ENCODE measurements at regions not wholly inside any gene's neighbourhood (a gene's known extent, or its start where the extent isn't known, plus 50 kb on each side); places are given as distances from the start of the nearest gene placed in this dataset.

DNA sequence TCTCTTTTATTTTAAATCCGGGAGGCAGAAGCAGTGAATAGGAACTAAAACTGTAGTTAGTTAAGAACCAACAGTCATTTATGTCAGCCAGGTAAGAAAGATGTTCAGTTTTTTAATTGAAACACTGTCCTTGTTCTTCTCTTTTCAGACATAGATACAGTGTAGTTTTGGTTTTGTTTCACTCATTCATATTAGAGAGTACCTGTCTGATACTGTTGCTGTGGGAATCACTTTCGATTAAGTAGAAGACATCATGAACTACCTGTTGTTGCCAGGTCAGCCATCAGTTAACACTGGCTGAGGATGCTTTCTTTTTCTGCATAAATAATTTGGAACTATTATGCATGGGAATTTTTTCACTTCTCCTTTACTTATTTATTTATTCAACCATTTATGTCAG, 700.4 kb downstream of the OTOL1 start:
- Mint-ChIP-seq H3K4me3 (no peak overlapping the region), H3K27ac (no peak overlapping the region), H3K36me3 (ENCODE audit: low read depth) (no peaks in the 10 kb centered on the region), H3K4me1 (ENCODE audit: low read depth) (no peaks in the 10 kb centered on the region), H3K9me3 (no peaks in the 10 kb centered on the region), H3K27me3 (ENCODE audit: insufficient read depth) (no peaks in the 10 kb centered on the region)
- intact Hi-C loops (cut with micrococcal nuclease): no loop called here
- no peak for DNase-seq (ENCODE audit: low spot score)

DNA sequence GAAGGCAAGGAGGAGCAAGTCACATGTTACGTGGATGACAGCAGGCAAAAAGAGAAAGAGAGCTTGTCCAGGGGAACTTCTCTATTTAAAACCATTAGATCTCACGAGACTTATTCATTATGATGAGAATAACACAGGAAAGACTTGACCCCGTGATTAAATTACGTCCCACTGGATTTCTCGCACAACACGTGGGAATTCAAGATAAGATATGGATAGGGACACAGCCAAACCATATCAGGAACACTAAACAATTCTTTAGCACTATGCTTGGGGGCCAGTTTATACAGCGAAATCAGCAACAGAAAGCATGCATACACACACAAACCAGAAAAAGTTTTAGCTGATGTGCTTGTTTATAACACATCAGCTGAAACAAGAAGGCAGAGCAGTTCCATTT, 704.2 kb downstream of the OTOL1 start:
- Mint-ChIP-seq H3K4me3 (no peak overlapping the region), H3K27me3 (ENCODE audit: insufficient read depth) (no peaks in the 10 kb centered on the region), H3K4me1 (ENCODE audit: low read depth) (no peaks in the 10 kb centered on the region), H3K9me3 (no peaks in the 10 kb centered on the region), H3K27ac (no peak overlapping the region), H3K36me3 (ENCODE audit: low read depth) (no peaks in the 10 kb centered on the region)
- intact Hi-C loops (cut with micrococcal nuclease): no loop called here
- DNase-seq (ENCODE audit: low spot score): no peak

DNA sequence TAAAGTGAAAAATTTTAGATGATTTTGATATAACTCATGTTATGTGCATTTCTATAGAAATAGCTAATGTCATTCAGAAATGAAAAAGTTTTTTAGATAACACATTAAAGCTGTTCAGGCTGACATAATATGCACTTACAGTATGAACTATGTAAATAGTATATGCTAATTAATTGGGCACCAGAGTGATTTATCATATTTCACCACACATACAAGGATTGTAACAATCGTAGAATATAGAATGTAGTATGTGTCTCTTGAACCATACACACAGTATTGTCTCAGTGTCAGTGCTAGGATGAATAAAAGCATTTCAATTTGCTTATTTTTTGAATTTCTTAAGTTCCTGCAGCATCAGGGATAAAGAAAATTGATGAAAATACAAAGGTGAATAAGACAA, 710.0 kb downstream of the OTOL1 start:
- H3K36me3 Mint-ChIP-seq (ENCODE audit: low read depth): no peaks in the 10 kb centered on the region
- no peaks in the 10 kb centered on the region for H3K9me3 Mint-ChIP-seq
- no peak for DNase-seq (ENCODE audit: low spot score)
- intact Hi-C loops (cut with micrococcal nuclease): no loop called here
- no peak overlapping the region for H3K4me3 Mint-ChIP-seq
- no peaks in the 10 kb centered on the region for H3K27me3 Mint-ChIP-seq (ENCODE audit: insufficient read depth)
- no peaks in the 10 kb centered on the region for H3K4me1 Mint-ChIP-seq (ENCODE audit: low read depth)
- no peak overlapping the region for H3K27ac Mint-ChIP-seq

DNA sequence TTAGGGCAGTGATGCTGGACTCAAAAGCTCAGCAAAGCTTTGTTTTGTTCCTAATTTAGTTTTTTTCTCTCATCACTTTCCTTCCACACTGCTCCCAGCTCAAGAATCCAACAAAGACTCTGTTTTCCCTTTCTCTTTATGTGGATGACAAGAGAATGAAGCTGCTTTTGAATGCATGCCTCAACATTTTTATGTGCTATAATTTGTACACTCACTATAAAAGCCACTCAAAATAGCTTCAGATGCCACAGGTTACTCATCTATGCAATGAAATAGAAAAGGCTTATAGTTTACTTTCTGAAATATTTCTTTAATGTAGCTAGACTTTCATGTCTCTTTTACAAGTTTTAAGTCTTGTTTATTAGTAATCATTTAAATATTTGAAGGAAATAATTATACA, 714.9 kb downstream of the OTOL1 start:
- H3K9me3 Mint-ChIP-seq: no peaks in the 10 kb centered on the region
- H3K4me3 Mint-ChIP-seq: no peak overlapping the region
- no peaks in the 10 kb centered on the region for H3K27me3 Mint-ChIP-seq (ENCODE audit: insufficient read depth)
- intact Hi-C loops (cut with micrococcal nuclease): no loop called here
- H3K36me3 Mint-ChIP-seq (ENCODE audit: low read depth): no peaks in the 10 kb centered on the region
- no peak for DNase-seq (ENCODE audit: low spot score)
- no peaks in the 10 kb centered on the region for H3K4me1 Mint-ChIP-seq (ENCODE audit: low read depth)
- no peak overlapping the region for H3K27ac Mint-ChIP-seq

DNA sequence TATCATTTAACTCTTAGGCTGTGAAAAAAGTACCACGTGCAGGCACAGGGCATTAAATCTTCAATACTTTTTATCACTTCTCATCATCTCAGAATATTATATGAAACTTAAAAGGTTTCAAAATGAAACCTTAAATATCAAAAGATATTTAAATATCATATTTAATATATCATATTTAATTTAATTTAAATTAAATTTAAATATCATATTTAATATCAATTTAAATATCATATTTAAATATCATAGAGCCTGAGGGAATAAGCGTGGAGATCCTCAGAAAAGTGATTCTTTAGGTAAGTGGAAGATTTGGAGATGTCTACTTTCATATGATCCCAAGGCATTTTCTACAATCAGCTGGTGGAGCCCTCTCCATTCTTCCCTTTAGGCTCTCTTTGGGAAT, 716.6 kb downstream of the OTOL1 start:
- H3K36me3 Mint-ChIP-seq (ENCODE audit: low read depth): no peaks in the 10 kb centered on the region
- no peaks in the 10 kb centered on the region for H3K9me3 Mint-ChIP-seq
- intact Hi-C loops (cut with micrococcal nuclease): no loop called here
- no peak overlapping the region for H3K27ac Mint-ChIP-seq
- H3K4me3 Mint-ChIP-seq: no peak overlapping the region
- H3K4me1 Mint-ChIP-seq (ENCODE audit: low read depth): no peaks in the 10 kb centered on the region
- H3K27me3 Mint-ChIP-seq (ENCODE audit: insufficient read depth): no peaks in the 10 kb centered on the region
- no peak for DNase-seq (ENCODE audit: low spot score)

DNA sequence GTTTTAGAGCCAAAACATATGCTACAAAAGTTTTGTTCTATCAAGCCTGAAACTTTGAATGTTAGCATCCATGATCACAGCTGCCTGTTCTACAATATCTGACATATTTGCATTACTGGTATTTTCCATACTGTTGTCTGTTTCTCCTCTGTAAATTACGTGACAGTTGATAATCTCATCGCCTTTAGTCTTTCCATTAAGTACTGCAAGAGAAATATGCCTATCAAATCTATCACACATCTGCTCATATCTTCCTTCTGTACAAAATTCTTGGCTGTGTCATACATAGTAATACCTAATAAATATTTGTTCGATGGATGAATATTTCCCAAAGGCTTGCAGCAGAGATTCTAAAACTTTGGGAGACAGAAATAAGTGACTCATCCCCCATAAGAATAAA, 717.3 kb downstream of the OTOL1 start:
- no peak overlapping the region for H3K27ac Mint-ChIP-seq
- no peak overlapping the region for H3K4me3 Mint-ChIP-seq

DNA sequence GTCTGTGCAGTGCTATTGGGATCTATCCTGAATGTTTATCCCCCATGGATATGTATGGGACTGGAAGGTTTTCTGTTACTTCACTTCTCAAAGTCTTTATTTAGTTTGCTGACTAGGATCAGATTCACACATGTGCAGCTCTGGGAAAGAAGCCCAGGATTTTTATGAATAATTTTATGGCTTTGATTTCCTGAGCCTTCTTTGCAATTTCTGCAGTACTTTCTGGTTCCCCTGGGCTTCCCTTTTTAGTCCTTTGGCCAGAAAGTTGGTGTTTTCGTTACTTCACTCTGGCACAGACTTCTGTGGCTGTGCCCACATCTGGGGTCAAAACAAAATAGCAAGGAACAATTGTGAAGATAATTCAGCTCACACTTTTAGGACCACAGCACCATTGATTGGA, 721.0 kb downstream of the OTOL1 start:
- Mint-ChIP-seq H3K4me3 (no peak overlapping the region), H3K27me3 (ENCODE audit: insufficient read depth) (no peaks in the 10 kb centered on the region), H3K36me3 (ENCODE audit: low read depth) (no peaks in the 10 kb centered on the region), H3K4me1 (ENCODE audit: low read depth) (no peaks in the 10 kb centered on the region), H3K9me3 (no peaks in the 10 kb centered on the region), H3K27ac (no peak overlapping the region)
- intact Hi-C loops (cut with micrococcal nuclease): no loop called here
- no peak for DNase-seq (ENCODE audit: low spot score)

More for the DNA sequence above, 717.3 kb downstream of the OTOL1 start:
- no peaks in the 10 kb centered on the region for H3K9me3 Mint-ChIP-seq
- no peaks in the 10 kb centered on the region for H3K27me3 Mint-ChIP-seq (ENCODE audit: insufficient read depth)
- intact Hi-C loops (cut with micrococcal nuclease): no loop called here
- H3K36me3 Mint-ChIP-seq (ENCODE audit: low read depth): no peaks in the 10 kb centered on the region
- no peaks in the 10 kb centered on the region for H3K4me1 Mint-ChIP-seq (ENCODE audit: low read depth)
- no peak for DNase-seq (ENCODE audit: low spot score)

DNA sequence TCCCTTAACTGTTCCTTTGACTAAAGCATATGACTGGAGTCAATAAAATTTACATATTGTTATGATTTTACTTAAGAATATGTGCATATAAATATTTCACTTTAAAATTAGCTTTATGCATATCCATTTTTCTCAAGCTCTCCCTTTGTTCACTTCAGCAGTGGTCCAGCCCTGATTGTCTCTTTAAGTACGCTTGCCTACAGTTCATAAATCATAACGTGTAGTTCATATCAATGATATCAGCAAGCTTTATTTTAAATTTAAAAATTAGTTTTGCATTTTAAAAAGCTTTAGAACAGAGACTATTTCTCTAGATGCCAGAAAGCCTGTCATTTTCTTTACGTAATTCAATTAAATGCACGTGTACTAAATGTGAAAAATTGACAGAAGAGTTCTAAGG, 721.9 kb downstream of the OTOL1 start:
- Mint-ChIP-seq H3K9me3 (no peaks in the 10 kb centered on the region), H3K4me3 (no peak overlapping the region), H3K36me3 (ENCODE audit: low read depth) (no peaks in the 10 kb centered on the region), H3K27me3 (ENCODE audit: insufficient read depth) (no peaks in the 10 kb centered on the region), H3K4me1 (ENCODE audit: low read depth) (no peaks in the 10 kb centered on the region), H3K27ac (no peak overlapping the region)
- intact Hi-C loops (cut with micrococcal nuclease): no loop called here
- no peak for DNase-seq (ENCODE audit: low spot score)

DNA sequence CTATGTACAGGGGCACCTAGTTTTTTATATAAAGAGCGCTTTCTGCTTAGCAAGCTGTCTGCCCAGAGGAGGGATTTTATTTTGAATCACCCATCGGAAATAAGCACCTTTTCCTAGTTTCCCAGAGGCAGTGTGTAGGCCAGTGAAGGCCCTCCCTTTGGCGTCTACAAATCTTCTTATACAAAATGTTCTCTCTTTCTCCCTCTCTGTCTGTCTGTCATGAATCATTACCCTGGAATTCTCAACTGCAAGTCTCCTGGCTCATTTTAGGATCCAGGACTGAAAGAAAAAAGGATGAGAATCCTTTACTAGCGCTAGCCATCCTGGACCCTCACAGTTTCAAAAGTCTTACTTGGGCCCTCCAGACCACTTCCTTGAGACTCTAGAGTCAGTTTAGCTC, 728.1 kb downstream of the OTOL1 start:
- intact Hi-C loops (cut with micrococcal nuclease): no loop called here
- no peak for DNase-seq (ENCODE audit: low spot score)
- Mint-ChIP-seq H3K36me3 (ENCODE audit: low read depth) (no peaks in the 10 kb centered on the region), H3K9me3 (no peaks in the 10 kb centered on the region), H3K27ac (no peak overlapping the region), H3K4me3 (no peak overlapping the region), H3K4me1 (ENCODE audit: low read depth) (no peaks in the 10 kb centered on the region), H3K27me3 (ENCODE audit: insufficient read depth) (no peaks in the 10 kb centered on the region)

DNA sequence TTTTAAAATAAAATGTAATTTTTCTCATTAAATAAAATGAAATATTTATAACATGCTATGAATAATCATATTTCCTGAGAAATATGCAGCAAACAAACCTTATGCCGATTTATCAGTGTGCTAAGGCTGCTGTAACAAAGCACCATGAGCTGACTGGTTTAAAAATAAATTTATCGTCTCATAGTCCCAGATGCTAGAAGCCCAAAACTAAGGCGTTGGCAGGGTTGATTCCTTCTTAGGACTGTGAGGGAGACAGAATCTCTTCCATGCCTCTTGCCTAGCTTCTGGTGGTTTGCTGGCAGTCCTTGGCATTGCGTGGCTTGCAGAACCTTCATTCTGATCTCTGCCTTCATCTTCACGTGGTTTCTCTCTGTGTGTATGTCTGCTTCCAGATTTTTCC, 740.3 kb downstream of the OTOL1 start:
- Mint-ChIP-seq H3K36me3 (ENCODE audit: low read depth) (no peaks in the 10 kb centered on the region), H3K27ac (no peak overlapping the region), H3K4me1 (ENCODE audit: low read depth) (no peaks in the 10 kb centered on the region), H3K27me3 (ENCODE audit: insufficient read depth) (no peaks in the 10 kb centered on the region), H3K9me3 (no peaks in the 10 kb centered on the region), H3K4me3 (no peak overlapping the region)
- no peak for DNase-seq (ENCODE audit: low spot score)
- intact Hi-C loops (cut with micrococcal nuclease): no loop called here

DNA sequence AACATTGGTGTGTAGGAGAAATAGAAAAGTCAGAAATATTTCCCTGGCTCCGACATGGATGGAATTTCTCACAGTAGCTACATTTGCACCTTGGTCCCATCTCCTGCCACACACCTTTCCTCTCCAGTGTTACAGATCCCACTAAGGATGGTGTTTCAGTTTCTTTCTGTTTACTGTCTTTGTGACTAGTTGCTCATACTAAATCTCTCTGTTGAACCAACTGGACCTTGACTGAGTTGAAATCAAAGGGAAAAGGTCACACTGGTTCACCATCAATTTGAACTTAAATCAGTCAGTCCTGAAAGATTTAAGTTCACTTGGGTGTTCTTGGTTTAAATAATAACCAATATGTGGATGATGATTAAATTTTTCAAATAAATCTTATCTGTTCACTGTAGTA, 754.2 kb downstream of the OTOL1 start:
- H3K4me1 Mint-ChIP-seq (ENCODE audit: low read depth): no peaks in the 10 kb centered on the region
- H3K4me3 Mint-ChIP-seq: no peak overlapping the region
- H3K27me3 Mint-ChIP-seq (ENCODE audit: insufficient read depth): no peaks in the 10 kb centered on the region
- intact Hi-C loops (cut with micrococcal nuclease): no loop called here
- H3K9me3 Mint-ChIP-seq: peaks cover 5% of the 10 kb centered on the region
- H3K27ac Mint-ChIP-seq: no peak overlapping the region
- H3K36me3 Mint-ChIP-seq (ENCODE audit: low read depth): no peaks in the 10 kb centered on the region
- no peak for DNase-seq (ENCODE audit: low spot score)

DNA sequence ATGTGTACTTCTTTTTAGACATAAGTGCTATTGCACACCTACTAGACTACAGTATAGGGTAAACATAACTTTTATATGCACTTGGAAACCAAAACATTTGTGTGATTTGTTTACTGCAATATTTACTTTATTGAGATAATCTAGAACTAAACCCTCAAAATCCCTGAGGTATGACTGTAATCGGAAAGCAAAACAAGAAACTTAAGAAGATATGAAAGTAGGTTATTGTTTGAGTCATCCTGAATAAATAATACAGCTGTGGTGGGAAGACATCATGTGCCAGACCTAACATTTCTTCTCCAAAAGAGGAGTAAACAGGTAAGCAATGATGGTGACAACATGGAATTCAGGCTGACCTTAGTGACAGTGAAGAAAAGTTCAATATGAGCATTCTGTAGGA, 765.5 kb downstream of the OTOL1 start:
- H3K4me3 Mint-ChIP-seq: no peak overlapping the region
- intact Hi-C loops (cut with micrococcal nuclease): no loop called here
- DNase-seq (ENCODE audit: low spot score): no peak
- H3K9me3 Mint-ChIP-seq: no peaks in the 10 kb centered on the region
- no peak overlapping the region for H3K27ac Mint-ChIP-seq
- H3K27me3 Mint-ChIP-seq (ENCODE audit: insufficient read depth): no peaks in the 10 kb centered on the region
- no peaks in the 10 kb centered on the region for H3K4me1 Mint-ChIP-seq (ENCODE audit: low read depth)
- no peaks in the 10 kb centered on the region for H3K36me3 Mint-ChIP-seq (ENCODE audit: low read depth)

DNA sequence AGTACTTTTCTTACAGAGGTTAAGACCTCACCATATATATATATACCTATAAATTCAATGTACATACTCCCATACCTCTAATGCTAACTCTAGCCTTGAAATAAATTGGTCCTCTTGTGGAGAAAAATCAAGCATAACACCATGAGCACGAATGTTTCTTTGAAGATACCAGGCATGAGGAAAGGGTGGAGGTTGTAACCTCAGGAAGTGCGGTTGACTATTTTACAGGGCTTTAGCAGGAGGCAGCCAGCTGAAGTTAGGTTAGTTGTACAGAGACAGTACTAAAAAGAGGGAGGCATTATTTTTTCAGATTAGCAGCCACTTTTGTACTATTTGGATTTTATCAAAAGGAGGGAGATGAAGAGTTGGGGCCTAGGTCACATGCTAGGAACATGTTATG, 767.0 kb downstream of the OTOL1 start:
- no peaks in the 10 kb centered on the region for H3K9me3 Mint-ChIP-seq
- intact Hi-C loops (cut with micrococcal nuclease): no loop called here
- no peaks in the 10 kb centered on the region for H3K4me1 Mint-ChIP-seq (ENCODE audit: low read depth)
- DNase-seq (ENCODE audit: low spot score): no peak
- H3K4me3 Mint-ChIP-seq: no peak overlapping the region
- no peak overlapping the region for H3K27ac Mint-ChIP-seq
- H3K36me3 Mint-ChIP-seq (ENCODE audit: low read depth): no peaks in the 10 kb centered on the region
- no peaks in the 10 kb centered on the region for H3K27me3 Mint-ChIP-seq (ENCODE audit: insufficient read depth)

DNA sequence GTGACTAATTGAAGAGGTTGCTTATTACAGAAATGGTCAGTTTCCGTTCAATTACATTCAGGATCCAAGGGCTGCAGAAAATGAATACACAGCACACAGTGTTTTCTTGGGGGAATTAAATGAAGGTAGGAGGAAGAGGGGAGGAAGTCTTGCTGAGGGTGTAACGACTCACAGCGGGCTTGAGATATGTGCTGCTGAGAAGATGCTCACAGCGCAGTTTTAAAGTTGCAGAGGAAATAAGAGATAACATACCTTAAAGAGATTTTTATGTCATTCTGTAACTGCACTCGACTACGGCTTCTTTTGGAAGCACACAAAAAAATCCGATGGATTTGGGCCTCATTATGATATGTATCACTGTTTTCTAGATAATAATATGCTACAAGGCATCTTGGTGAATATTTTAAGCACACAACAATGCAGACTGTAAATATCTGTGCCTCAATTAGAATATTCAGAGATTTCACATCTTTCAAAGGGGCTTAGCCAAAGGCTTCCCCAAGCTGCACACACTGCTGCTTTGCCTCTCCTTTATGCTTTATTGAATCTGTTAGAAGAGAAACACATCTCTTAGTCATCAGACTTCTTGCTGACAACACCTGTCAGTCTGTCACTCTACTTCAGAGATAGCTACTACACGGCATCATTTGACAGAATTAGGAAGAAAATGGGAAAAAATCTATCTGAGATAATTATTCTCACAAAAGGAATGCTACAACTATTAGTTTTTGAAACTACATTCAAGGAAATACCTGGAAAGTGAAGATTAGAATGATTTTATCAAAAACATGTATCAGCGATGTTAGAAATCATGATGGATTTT, 773.2 kb downstream of the OTOL1 start:
- Mint-ChIP-seq H3K9me3 (no peaks in the 10 kb centered on the region), H3K36me3 (ENCODE audit: low read depth) (no peaks in the 10 kb centered on the region), H3K4me1 (ENCODE audit: low read depth) (no peaks in the 10 kb centered on the region), H3K4me3 (no peak overlapping the region), H3K27me3 (ENCODE audit: insufficient read depth) (no peaks in the 10 kb centered on the region), H3K27ac (no peak overlapping the region)
- intact Hi-C loops (cut with micrococcal nuclease): no loop called here
- DNase-seq (ENCODE audit: low spot score): no peak

Data from activated T-helper 1 cell treated with anti-CD3 and anti-CD28 coated beads, Interleukin-12 subunit alpha, Interleukin-12 subunit beta, Interleukin-2, Interleukin-4 antibody, amounts not matched to agents 30 ng/mL and 10 ng/mL and 1 ng/mL, durations not matched to agents 14 hours and 24 hours and 36 hours (primary cell).